ENCODE measurements at regions not wholly inside any gene's neighbourhood (a gene's known extent, or its start where the extent isn't known, plus 50 kb on each side); places are given as distances from the start of the nearest gene placed in this dataset.
A peak's percentile ranks its signal among the peaks of the same experiment; 100 is the strongest.

- DNase-seq = no peak
Measured at GRCh38 chr2:126518196-126518595, 137.8 kb upstream of the GYPC start.

- DNase-seq = peak; percentile 40 to 71 (median 62)
Measured at GRCh38 chr2:126527836-126528490, 128.0 kb upstream of the GYPC start.

- no peak for DNase-seq
Measured at GRCh38 chr2:126531029-126531428, 124.9 kb upstream of the GYPC start.

GRCh38 chr2:126534478-126534877 is 121.5 kb upstream of the GYPC start:
- no peak for DNase-seq

GRCh38 chr2:126535408-126535807 is 120.5 kb upstream of the GYPC start:
- DNase-seq = no peak

GRCh38 chr2:126536605-126537200 is 119.3 kb upstream of the GYPC start:
- DNase-seq = no peak

GRCh38 chr2:126539101-126539500 is 116.9 kb upstream of the GYPC start:
- no peak for DNase-seq

- no peak for DNase-seq
Measured at GRCh38 chr2:126542247-126542646, 113.7 kb upstream of the GYPC start.

- no peak for DNase-seq
Measured at GRCh38 chr2:126543081-126543480, 112.9 kb upstream of the GYPC start.

GRCh38 chr2:126558029-126558428 is 97.9 kb upstream of the GYPC start:
- DNase-seq = no peak

GRCh38 chr2:126568734-126569133 is 87.2 kb upstream of the GYPC start:
- no peak for DNase-seq

- no peak for DNase-seq
Measured at GRCh38 chr2:126571403-126571802, 84.6 kb upstream of the GYPC start.

- DNase-seq = no peak
Measured at GRCh38 chr2:126575631-126576030, 80.3 kb upstream of the GYPC start.

- no peak for DNase-seq
Measured at GRCh38 chr2:126579868-126580267, 76.1 kb upstream of the GYPC start.

- DNase-seq = no peak
Measured at GRCh38 chr2:126586317-126586716, 69.6 kb upstream of the GYPC start.

- DNase-seq = no peak
Measured at GRCh38 chr2:126599062-126599461, 56.9 kb upstream of the GYPC start.

GRCh38 chr2:126600742-126601141 is 55.2 kb upstream of the GYPC start:
- DNase-seq = no peak

GRCh38 chr2:126602334-126602733 is 53.6 kb upstream of the GYPC start:
- no peak for DNase-seq

Measured in stimulated activated naive CD4-positive, alpha-beta T cell (primary cell).